Gastroesophageal sphincter (tissue), 3 donors: ENCODE measurements at regions not wholly inside any gene's neighbourhood (a gene's known extent, or its start where the extent isn't known, plus 50 kb on each side); places are given as distances from the start of the nearest gene placed in this dataset.

Experiments
- EP300 ChIP-seq: sonication (generic); formaldehyde crosslinking; IDR thresholded peaks from one replicate; pipeline ENCODE4 v1.6.1; 2017; ENCODE audit warnings: antibody characterized with exemption, mild to moderate bottlenecking
- POLR2A ChIP-seq, 2 donors: fragments of 450-650 bp; IDR thresholded peaks; one replicate each; pipeline ENCODE4 v1.6.1; 2017; ENCODE audit warnings: antibody characterized with exemption in 2 of 2, mild to moderate bottlenecking in 2 of 2, moderate library complexity in 1 of 2
- POLR2AphosphoS5 ChIP-seq: sonication (generic); formaldehyde crosslinking; IDR thresholded peaks from one replicate; pipeline ENCODE4 v1.6.1; 2017; ENCODE audit warnings: antibody characterized with exemption
- TF ChIP-seq, protein P1 (sequence below), 4 experiments: fragments of 200-600 bp in 2 of 4; fragments of 450-650 bp in 2 of 4; sonication (generic) in 1 of 4; IDR thresholded peaks; one replicate each; pipeline ENCODE4 v1.5.1; 2017 to 2019; ENCODE audit warnings: antibody characterized with exemption in 4 of 4, mild to moderate bottlenecking in 2 of 4, moderate library complexity in 2 of 4

DNA sequence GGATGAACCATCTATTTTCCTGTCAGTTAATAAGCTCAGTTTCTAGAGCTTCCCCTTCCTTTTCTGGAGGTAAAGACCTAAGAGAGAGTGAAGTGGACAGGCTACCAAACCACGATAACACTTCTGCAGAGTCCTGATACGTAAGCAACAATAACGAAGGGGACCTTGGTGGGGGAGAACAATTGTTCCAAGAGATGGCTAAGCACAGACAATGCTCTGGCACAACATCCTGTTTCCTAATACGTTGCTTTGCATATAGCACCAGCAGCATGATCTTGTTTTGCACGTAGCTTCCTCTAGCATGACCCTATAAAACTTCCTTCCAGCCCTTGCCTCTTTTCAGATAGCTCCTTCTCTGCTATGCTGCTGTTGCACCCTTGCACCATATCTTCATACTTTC is 247.3 kb downstream of the RAD51AP2 start:
- TF ChIP-seq, protein P1, sequence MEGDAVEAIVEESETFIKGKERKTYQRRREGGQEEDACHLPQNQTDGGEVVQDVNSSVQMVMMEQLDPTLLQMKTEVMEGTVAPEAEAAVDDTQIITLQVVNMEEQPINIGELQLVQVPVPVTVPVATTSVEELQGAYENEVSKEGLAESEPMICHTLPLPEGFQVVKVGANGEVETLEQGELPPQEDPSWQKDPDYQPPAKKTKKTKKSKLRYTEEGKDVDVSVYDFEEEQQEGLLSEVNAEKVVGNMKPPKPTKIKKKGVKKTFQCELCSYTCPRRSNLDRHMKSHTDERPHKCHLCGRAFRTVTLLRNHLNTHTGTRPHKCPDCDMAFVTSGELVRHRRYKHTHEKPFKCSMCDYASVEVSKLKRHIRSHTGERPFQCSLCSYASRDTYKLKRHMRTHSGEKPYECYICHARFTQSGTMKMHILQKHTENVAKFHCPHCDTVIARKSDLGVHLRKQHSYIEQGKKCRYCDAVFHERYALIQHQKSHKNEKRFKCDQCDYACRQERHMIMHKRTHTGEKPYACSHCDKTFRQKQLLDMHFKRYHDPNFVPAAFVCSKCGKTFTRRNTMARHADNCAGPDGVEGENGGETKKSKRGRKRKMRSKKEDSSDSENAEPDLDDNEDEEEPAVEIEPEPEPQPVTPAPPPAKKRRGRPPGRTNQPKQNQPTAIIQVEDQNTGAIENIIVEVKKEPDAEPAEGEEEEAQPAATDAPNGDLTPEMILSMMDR (IDR thresholded peaks at IDR 0.05), result no peak
- TF ChIP-seq POLR2AphosphoS5 (no peak), EP300 (no peak), POLR2A (IDR thresholded peaks at IDR 0.05) (no peak)
